HL-60 (cell line): ENCODE measurements at regions not wholly inside any gene's neighbourhood (a gene's known extent, or its start where the extent isn't known, plus 50 kb on each side); places are given as distances from the start of the nearest gene placed in this dataset.
"Not testable (repeated sequence)": the region's sequence is repeated elsewhere in the genome, so short reads cannot be mapped to it uniquely, and the experiment has no call there.

Experiments used
- CTCF ChIP-seq: IDR thresholded peaks from one replicate; pipeline ENCODE4 v1.5.1; 2011; ENCODE audit warnings: low read length, control low read depth, inconsistent platforms; ENCODE audit not compliant: insufficient read depth
- GABPA ChIP-seq: IDR thresholded peaks from 2 replicates; pipeline ENCODE4 v1.6.1; 2012; ENCODE audit warnings: low read depth
- POLR2AphosphoS5 ChIP-seq: IDR thresholded peaks from 2 replicates; pipeline ENCODE4 v1.6.1; 2012; ENCODE audit warnings: low read depth
- REST ChIP-seq: IDR thresholded peaks from 2 replicates; pipeline ENCODE4 v1.6.1; 2012; ENCODE audit warnings: low read depth; ENCODE audit not compliant: insufficient replicate concordance
- SPI1 ChIP-seq: IDR thresholded peaks from 2 replicates; pipeline ENCODE4 v1.6.1; 2012; ENCODE audit warnings: low read depth, mild to moderate bottlenecking, borderline replicate concordance

GRCh38 chr4:118574251-118574913 lies 110.8 kb upstream of the METTL14 start:
- TF ChIP-seq CTCF, POLR2AphosphoS5, REST, SPI1, GABPA: not testable (repeated sequence)
